GM21526 (cell line): ENCODE measurements at regions not wholly inside any gene's neighbourhood (a gene's known extent, or its start where the extent isn't known, plus 50 kb on each side); places are given as distances from the start of the nearest gene placed in this dataset.

Source experiments
- ATAC-seq: cut with Tn5 transposase; IDR thresholded peaks from one replicate; pipeline ENCODE4 v1.9.1; 2021; ENCODE audit warnings: moderate library complexity; ENCODE audit not compliant: unreplicated experiment, low FRiP score

DNA sequence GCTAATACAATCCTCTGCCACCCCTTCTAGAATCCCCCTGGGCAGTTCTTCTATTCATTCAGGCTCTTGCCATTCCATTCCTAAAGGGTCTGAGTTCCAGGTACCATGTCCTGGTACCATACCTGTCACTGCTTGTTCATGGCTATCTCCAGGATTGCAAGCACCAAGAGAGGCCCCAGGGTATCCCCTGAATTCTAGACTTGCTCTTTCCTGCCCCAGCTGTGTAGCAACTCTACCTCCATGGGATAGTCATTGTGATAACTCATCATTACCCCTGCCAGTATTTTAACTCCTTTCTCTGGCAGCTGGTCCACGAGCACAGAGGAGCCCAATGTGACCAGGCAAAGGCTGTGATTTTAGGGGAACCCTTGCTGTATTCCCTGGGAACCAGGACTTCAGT is 143.7 kb upstream of the CDH5 start:
- no peak for ATAC-seq

DNA sequence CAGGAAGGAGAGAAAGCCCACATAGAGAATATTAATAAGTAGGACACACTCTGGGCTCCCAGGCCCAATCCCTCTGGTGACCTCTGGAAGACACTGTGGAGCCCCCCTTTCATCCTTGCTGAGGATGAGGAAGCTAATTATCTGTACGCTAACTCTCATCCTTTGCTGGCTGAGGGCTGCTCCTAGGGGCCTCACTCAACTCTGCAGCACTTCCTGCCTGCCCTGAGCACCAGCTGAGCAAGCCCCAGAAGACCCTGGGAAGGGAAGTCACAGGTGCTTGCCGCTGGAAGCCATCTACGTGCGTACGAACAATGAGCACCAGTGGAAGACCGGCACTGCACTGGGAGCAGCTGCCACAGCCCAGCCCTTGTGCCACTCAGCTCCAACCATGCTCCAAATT is 145.8 kb upstream of the CDH5 start:
- ATAC-seq = no peak

- ATAC-seq = no peak
Measured at GRCh38 chr16:66219491-66219890, 147.0 kb upstream of the CDH5 start.

DNA sequence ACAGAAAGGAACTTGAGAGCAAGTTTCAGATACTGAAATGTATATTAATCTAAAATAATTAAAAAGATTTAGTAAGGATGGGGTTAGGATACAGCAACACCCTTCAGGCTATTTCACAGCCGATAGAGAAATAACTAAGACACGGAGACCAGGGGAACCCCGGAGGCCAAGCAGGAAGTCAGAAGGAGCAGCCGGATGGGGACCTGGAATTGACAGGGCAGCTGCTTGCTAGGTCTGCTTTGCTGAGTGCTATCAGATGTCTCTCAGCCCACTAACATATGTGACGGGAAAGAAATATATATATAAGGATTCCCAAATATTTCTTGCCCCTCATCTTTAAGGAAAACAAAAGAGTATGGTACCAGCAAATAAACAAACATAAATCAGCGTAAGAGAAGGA is 154.1 kb upstream of the CDH5 start:
- no peak for ATAC-seq

DNA sequence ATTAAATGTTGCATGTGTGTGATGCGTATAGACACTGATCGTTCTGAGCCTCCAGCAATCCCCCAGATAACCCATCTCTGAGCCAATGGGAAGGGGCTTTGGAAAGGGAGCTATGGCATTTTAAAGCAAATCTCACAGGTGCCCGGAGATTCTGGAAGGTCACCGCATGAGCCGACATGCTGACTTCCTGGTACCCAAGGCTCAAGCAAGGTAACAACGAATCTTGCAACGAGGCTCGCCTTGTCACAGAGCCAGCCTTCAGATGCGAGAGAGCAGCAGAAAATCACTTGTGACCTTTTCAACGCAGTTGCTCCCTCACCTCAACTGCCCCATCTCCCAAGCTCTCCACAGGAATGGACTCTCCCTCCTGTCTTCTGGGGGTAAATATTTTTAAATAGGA is 154.8 kb upstream of the CDH5 start:
- ATAC-seq = no peak

- ATAC-seq = no peak
Measured at GRCh38 chr16:66207883-66208265, 158.6 kb upstream of the CDH5 start.

DNA sequence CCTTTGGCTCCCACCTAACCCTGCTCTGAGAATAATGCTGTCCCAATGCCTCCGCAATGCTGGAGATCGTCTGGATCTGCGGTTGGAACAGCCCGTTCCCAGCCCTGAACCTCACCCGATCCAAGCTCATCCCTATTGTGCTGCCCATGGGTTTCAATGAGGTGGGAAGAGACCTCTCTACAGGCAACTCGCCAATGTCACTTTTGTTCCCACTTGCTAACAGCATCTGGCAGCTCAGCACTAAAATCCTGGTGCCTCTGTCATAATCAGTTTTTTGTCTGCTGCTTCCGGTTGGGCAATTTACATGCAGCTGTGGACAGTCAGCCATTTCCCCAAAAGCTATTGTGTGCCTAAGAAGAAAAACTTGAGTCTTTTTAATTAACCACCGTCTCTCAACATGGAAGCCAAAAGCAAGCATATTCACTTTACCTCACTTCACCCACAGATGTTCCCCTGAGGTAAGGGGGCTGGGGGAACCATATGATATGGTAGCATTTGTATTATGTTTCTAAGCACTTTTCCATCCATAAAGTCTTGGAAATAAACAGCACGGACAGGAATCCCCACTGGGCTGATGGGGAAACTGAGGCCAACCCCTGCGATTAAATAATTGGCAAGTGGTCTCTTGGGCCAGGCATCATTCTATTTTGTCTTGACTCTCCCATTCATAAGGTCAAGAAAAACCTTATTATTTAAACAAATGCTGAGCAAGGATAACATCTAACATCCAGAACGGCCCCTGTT is 159.2 kb upstream of the CDH5 start:
- ATAC-seq = no peak

DNA sequence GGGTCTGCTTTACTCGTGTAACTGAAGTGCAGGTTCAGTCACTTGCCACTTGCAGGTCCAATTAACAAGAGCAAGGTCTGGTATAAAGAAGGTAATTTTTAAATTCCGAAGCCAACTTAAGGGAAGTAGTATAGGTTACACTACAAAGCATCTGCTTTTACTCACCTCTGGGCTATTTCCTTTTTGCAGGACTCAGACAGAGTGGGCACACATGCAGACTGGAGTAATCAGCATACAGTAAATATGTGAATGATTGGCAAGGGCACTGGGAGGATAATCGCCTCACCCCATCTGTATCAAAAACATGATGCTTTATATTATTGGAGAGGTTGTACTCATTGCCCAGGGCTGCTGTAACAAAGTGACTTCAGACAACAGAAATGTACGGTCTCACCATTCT is 160.1 kb upstream of the CDH5 start:
- no peak for ATAC-seq

- ATAC-seq = no peak
Measured at GRCh38 chr16:66205287-66206231, 160.9 kb upstream of the CDH5 start.

DNA sequence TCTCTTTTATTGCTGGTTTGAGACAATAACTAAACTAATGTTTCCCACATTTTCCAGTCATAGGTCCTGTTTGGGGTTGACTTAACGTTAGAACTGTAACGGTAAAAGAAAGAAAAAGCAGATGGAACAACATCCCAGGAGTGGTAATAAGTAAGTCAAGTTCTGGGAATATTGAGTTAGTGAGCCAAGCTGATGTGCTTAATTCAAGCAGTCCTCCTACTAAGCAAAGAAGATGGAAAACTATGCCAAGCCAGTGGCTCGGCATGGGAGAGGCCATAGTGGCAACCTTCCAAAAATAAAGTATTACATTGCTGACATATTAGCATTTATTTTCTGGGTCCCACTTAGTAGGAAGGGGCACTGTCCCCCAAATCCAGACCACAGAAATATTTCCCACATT is 161.7 kb upstream of the CDH5 start:
- no peak for ATAC-seq

DNA sequence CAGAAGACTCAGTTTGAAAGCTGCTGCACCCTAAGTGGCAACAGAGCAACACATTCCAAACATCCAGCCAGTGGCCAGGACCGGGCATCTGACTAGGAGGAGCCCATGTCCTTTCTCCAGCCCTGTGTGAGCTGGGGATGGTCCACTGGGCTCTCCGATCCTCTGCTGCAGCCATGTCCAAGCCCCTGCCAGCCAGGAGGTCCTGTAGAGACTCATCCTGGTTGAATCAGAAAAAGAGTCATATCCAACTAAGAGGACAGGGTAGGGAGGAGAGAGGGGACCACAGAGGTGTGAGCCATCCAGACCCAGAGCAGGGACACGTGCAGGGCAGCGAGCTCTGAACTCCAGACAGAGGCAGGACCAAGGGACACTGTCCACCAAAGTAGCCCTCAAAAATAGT is 163.0 kb upstream of the CDH5 start:
- ATAC-seq = no peak

GRCh38 chr16:66199189-66199588 is 167.3 kb upstream of the CDH5 start:
- no peak for ATAC-seq

DNA sequence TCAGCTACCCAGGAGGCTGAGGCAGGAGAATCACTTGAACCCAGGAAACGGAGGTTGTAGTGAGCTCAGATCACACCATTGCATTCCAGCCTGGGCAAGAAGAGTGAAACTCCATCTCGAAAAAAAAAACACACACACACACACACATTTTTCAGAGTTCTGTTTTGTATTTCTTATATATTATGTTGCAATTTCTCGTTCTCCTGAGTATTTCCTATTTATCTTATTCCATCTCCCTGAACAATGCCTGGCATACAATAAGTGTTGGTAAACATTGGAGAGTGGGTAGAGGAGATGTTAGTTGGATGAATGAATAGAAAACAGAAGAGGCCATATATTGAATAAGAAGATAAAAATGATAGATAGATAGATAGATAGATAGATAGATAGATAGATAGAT is 167.8 kb upstream of the CDH5 start:
- no peak for ATAC-seq

GRCh38 chr16:66197668-66198278 is 168.7 kb upstream of the CDH5 start:
- ATAC-seq = no peak

GRCh38 chr16:66196770-66197169 is 169.7 kb upstream of the CDH5 start:
- no peak for ATAC-seq

DNA sequence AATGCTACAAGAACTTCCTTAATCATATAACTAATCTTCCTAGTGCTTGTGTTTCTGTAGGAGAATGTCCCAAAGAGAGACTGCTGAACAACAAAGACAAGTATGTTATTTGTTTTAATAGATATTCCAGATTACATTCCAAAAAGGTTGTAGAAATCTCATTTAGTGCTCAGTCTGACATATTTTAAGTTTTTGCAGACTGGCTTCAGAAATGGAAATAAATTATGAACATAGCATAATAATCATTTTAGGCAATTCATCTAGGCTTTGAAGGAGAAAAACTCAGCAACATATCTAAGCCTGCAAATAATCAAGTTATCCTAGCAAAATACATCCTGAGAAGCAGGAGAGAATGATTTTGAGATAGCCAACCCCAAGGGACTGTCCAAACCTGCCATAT is 171.6 kb upstream of the CDH5 start:
- ATAC-seq = no peak

GRCh38 chr16:66193543-66194229 is 172.8 kb upstream of the CDH5 start:
- ATAC-seq = no peak

DNA sequence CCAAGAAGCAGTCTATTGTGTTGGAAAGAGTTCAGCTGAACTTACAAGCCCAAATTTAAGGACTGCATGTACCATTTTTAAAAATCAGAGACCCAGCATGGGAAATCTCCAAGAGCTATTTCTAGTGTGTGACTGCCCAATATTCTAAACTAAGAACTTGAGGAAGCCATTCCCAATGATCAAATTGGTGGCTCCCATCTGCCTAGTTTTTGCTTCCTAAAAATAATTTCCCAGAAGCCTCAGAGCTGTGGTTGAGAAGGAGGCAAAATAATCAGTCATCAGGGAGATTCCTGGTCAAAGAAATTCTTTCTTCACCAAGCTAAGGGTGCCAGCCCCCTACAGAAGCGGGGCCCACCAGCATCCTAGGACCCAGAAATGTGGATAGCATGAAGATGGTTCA is 176.1 kb upstream of the CDH5 start:
- ATAC-seq = no peak

DNA sequence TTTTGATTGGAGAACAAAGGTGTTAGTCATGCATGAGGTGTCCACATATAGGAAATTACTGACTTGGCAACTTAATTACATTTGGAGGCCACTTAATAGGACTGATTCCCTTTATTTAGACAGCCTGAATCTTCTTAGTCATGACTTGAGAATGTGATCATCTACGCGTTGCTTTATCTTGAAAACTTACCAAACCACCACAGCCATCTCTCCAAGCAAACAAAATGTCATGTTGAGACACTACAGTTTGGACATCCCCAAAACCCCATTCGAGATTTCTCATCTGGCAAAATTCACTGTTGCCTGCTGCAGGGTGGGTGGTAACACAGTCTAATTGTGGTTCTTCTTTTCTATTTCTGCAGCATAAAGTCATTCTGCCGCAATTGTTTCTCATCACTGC is 176.5 kb upstream of the CDH5 start:
- no peak for ATAC-seq

GRCh38 chr16:66188917-66189725 is 177.4 kb upstream of the CDH5 start:
- ATAC-seq = no peak
